Upper lobe of right lung (tissue), 1 donor: ENCODE measurements at regions not wholly inside any gene's neighbourhood (a gene's known extent, or its start where the extent isn't known, plus 50 kb on each side); places are given as distances from the start of the nearest gene placed in this dataset.

ENCODE experiments used
- ATAC-seq: fragments of 200-7000 bp; cut with Tn5 transposase; one replicate; pipeline ENCODE4 v1.9.1; 2020; ENCODE audit warnings: mild to moderate bottlenecking, moderate library complexity
- DNase-seq: peaks from one replicate; pipeline ENCODE4 v3.0.0-alpha.2; 2020
- H3K27ac ChIP-seq: fragments of 200-600 bp; one replicate; pipeline ENCODE4 v1.8.0; 2022
- H3K27me3 ChIP-seq: fragments of 200-600 bp; one replicate; pipeline ENCODE4 v1.8.0; 2022; ENCODE audit warnings: mild to moderate bottlenecking
- H3K36me3 ChIP-seq: fragments of 200-600 bp; one replicate; pipeline ENCODE4 v1.8.0; 2022
- H3K4me1 ChIP-seq: fragments of 200-600 bp; one replicate; pipeline ENCODE4 v1.8.0; 2022
- H3K4me3 ChIP-seq: fragments of 200-600 bp; one replicate; pipeline ENCODE4 v1.8.0; 2022; ENCODE audit warnings: mild to moderate bottlenecking
- H3K9me3 ChIP-seq: fragments of 200-600 bp; one replicate; pipeline ENCODE4 v1.8.0; 2022
- CTCF ChIP-seq: fragments of 200-600 bp; IDR thresholded peaks from one replicate; pipeline ENCODE4 v1.8.0; 2022; ENCODE audit warnings: antibody characterized with exemption
- intact Hi-C: fragments of 100-400 bp; cut with DNase I; formaldehyde crosslinking; loops from one replicate; pipeline ENCODE4 v1.11.0; 2022
- donor health status: DM: no; HTN: yes; CAD: no; lungs with severe emphysema.

- intact Hi-C loops, result no loop called here
These were observed 85.5 kb downstream of the APIP start for GRCh38 chr11:34830648-34831047.

GRCh38 chr11:34830035-34830434 lies 86.1 kb downstream of the APIP start:
- Histone ChIP-seq H3K4me3 (no peak overlapping the region), H3K4me1 (peaks cover 3% of the 10 kb centered on the region), H3K27ac (no peak overlapping the region), H3K9me3 (no peaks in the 10 kb centered on the region), H3K36me3 (no peaks in the 10 kb centered on the region), H3K27me3 (no peaks in the 10 kb centered on the region)
- ATAC-seq (no peak), DNase-seq (no peak)
- TF ChIP-seq CTCF, result no peak
- intact Hi-C loops, result no loop called here

More at GRCh38 chr11:34830648-34831047, 85.5 kb downstream of the APIP start:
- DNase-seq (no peak), ATAC-seq (no peak)
- Histone ChIP-seq H3K27ac (no peak overlapping the region), H3K4me1 (peaks cover 3% of the 10 kb centered on the region), H3K36me3 (no peaks in the 10 kb centered on the region), H3K9me3 (no peaks in the 10 kb centered on the region), H3K27me3 (no peaks in the 10 kb centered on the region), H3K4me3 (no peak overlapping the region)
- no peak for TF ChIP-seq CTCF

- Histone ChIP-seq H3K36me3 (no peaks in the 10 kb centered on the region), H3K27me3 (no peaks in the 10 kb centered on the region), H3K9me3 (no peaks in the 10 kb centered on the region), H3K4me3 (no peak overlapping the region), H3K4me1 (peaks cover 3% of the 10 kb centered on the region), H3K27ac (peak overlapping the region; percentile 11)
- DNase-seq (no peak), ATAC-seq (peak; percentile 27)
- TF ChIP-seq CTCF, result no peak
- intact Hi-C loops, result no loop called here
These were observed 89.0 kb downstream of the APIP start for GRCh38 chr11:34827228-34827627.

GRCh38 chr11:34826384-34826726 lies 89.8 kb downstream of the APIP start:
- Histone ChIP-seq H3K27me3 (no peaks in the 10 kb centered on the region), H3K4me1 (peaks cover 3% of the 10 kb centered on the region), H3K9me3 (no peaks in the 10 kb centered on the region), H3K27ac (no peak overlapping the region), H3K36me3 (no peaks in the 10 kb centered on the region), H3K4me3 (no peak overlapping the region)
- DNase-seq, result no peak
- intact Hi-C loops, result no loop called here
- no peak for ATAC-seq
- TF ChIP-seq CTCF, result no peak

- Histone ChIP-seq H3K36me3 (no peaks in the 10 kb centered on the region), H3K4me1 (peaks cover 3% of the 10 kb centered on the region), H3K9me3 (no peaks in the 10 kb centered on the region), H3K27ac (peak overlapping the region; percentile 49), H3K4me3 (no peak overlapping the region), H3K27me3 (no peaks in the 10 kb centered on the region)
- ATAC-seq (peak; percentile 92), DNase-seq (peak; percentile 68)
- intact Hi-C loops, result no loop called here
- no peak for TF ChIP-seq CTCF
These were observed 90.4 kb downstream of the APIP start for GRCh38 chr11:34825670-34826383.

GRCh38 chr11:34825315-34825669 lies 90.9 kb downstream of the APIP start:
- intact Hi-C loops, result no loop called here
- no peak for DNase-seq

More at GRCh38 chr11:34825315-34825669, 90.9 kb downstream of the APIP start:
- no peaks in the 10 kb centered on the region for H3K9me3 ChIP-seq
- peaks cover 3% of the 10 kb centered on the region for H3K4me1 ChIP-seq
- no peak for TF ChIP-seq CTCF
- peak overlapping the region; percentile 49 for H3K27ac ChIP-seq
- H3K36me3 ChIP-seq, result no peaks in the 10 kb centered on the region
- H3K4me3 ChIP-seq, result no peak overlapping the region
- no peak for ATAC-seq
- no peaks in the 10 kb centered on the region for H3K27me3 ChIP-seq
